Uterus (tissue), 2 donors: ENCODE measurements at regions not wholly inside any gene's neighbourhood (a gene's known extent, or its start where the extent isn't known, plus 50 kb on each side); places are given as distances from the start of the nearest gene placed in this dataset.

Experiments
- CTCF ChIP-seq, 4 experiments: fragments of 200-600 bp in 2 of 4; fragments of 450-650 bp in 2 of 4; sonication (generic) in 2 of 4; IDR thresholded peaks; one replicate each; pipeline ENCODE4 v1.5.1; 2016 to 2019; ENCODE audit warnings: antibody characterized with exemption in 4 of 4, mild to moderate bottlenecking in 2 of 4, moderate library complexity in 1 of 4
- POLR2A ChIP-seq, 2 donors: fragments of 450-650 bp; IDR thresholded peaks; one replicate each; pipeline ENCODE4 v1.6.1; 2016; ENCODE audit warnings: antibody characterized with exemption in 2 of 2, mild to moderate bottlenecking in 1 of 2, moderate library complexity in 1 of 2

- no peak for TF ChIP-seq POLR2A (IDR thresholded peaks at IDR 0.05)
- no peak for TF ChIP-seq CTCF (IDR thresholded peaks at IDR 0.05)
Observed at GRCh38 chr2:22894761-22895160, 490.2 kb upstream of the KLHL29 start.
